Testis (tissue), 2 donors: ENCODE measurements at regions not wholly inside any gene's neighbourhood (a gene's known extent, or its start where the extent isn't known, plus 50 kb on each side); places are given as distances from the start of the nearest gene placed in this dataset.
A peak's percentile ranks its signal among the peaks of the same experiment; 100 is the strongest.
"Not testable (repeated sequence)": the region's sequence is repeated elsewhere in the genome, so short reads cannot be mapped to it uniquely, and the experiment has no call there.

Source experiments
- DNase-seq: peaks from one replicate; pipeline ENCODE4 v3.0.0-alpha.2; 2019
- H3K27ac ChIP-seq, 2 donors: fragments of 200-600 bp; sonication (generic); one replicate each; pipeline ENCODE4 v1.5.1; 2019
- H3K27me3 ChIP-seq: fragments of 200-600 bp; sonication (generic); one replicate; pipeline ENCODE4 v1.5.1; 2019
- H3K36me3 ChIP-seq: fragments of 200-600 bp; sonication (generic); one replicate; pipeline ENCODE4 v1.5.1; 2017; ENCODE audit warnings: low read depth; ENCODE audit errors: missing control alignments
- H3K4me1 ChIP-seq: fragments of 200-600 bp; sonication (generic); one replicate; pipeline ENCODE4 v1.5.1; 2019
- H3K4me3 ChIP-seq, 2 donors: fragments of 200-600 bp; sonication (generic); one replicate each; pipeline ENCODE4 v1.5.1; 2017 to 2019
- H3K9me3 ChIP-seq: fragments of 200-600 bp; sonication (generic); one replicate; pipeline ENCODE4 v1.5.1; 2017
- POLR2A ChIP-seq: fragments of 450-650 bp; IDR thresholded peaks from one replicate; pipeline ENCODE4 v1.6.1; 2017; ENCODE audit warnings: antibody characterized with exemption, mild to moderate bottlenecking, moderate library complexity
- WGBS, 2 donors: methylation state at CpG; one replicate each; pipeline ENCODE4 v1.1.5; 2018; 5-methylcytosine and 5-hydroxymethylcytosine counted together
- intact Hi-C: fragments of 100-400 bp; cut with DNase I; formaldehyde crosslinking; loops from one replicate; pipeline ENCODE4 v1.15.1; 2023; ENCODE audit warnings: low total_unique reads
- TF ChIP-seq, protein P1 (sequence below), 3 experiments: fragments of 450-650 bp in 2 of 3; fragments of 200-600 bp in 1 of 3; sonication (generic) in 1 of 3; IDR thresholded peaks; one replicate each; pipeline ENCODE4 v1.5.1; 2016 to 2019; ENCODE audit warnings: antibody characterized with exemption in 3 of 3, mild to moderate bottlenecking in 2 of 3, moderate library complexity in 1 of 3

DNA sequence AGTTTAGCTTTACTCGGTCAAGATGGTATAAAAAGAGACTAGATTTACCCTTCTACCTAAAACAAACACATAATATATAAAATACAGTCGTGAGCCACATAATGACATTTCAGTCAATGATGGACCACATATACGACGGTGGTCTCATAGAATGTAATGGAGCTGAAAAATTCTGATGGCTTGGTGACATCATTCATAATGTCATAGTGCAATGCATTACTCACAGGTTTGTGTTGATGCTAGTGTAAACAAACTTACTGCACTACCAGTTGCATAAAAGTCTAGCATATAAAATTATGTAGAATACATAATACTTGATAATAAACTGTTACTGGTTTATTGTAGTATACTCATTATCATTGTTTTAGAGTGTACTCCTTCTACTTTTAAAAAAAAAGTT is 115.9 kb upstream of the GDNF start:
- intact Hi-C loops = no loop called here
- H3K27me3 ChIP-seq = no peaks in the 10 kb centered on the region
- H3K27ac ChIP-seq = no peak overlapping the region
- no peak for DNase-seq
- H3K36me3 ChIP-seq = no peaks in the 10 kb centered on the region
- no peaks in the 10 kb centered on the region for H3K4me1 ChIP-seq
- H3K4me3 ChIP-seq = no peak overlapping the region
- 93 to 96% methylated on average over 4 of the region's 4 CpGs for WGBS, 2 donors
- TF ChIP-seq, protein P1, sequence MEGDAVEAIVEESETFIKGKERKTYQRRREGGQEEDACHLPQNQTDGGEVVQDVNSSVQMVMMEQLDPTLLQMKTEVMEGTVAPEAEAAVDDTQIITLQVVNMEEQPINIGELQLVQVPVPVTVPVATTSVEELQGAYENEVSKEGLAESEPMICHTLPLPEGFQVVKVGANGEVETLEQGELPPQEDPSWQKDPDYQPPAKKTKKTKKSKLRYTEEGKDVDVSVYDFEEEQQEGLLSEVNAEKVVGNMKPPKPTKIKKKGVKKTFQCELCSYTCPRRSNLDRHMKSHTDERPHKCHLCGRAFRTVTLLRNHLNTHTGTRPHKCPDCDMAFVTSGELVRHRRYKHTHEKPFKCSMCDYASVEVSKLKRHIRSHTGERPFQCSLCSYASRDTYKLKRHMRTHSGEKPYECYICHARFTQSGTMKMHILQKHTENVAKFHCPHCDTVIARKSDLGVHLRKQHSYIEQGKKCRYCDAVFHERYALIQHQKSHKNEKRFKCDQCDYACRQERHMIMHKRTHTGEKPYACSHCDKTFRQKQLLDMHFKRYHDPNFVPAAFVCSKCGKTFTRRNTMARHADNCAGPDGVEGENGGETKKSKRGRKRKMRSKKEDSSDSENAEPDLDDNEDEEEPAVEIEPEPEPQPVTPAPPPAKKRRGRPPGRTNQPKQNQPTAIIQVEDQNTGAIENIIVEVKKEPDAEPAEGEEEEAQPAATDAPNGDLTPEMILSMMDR (IDR thresholded peaks at IDR 0.05) = no peak
- TF ChIP-seq POLR2A = no peak
- H3K9me3 ChIP-seq = no peaks in the 10 kb centered on the region

DNA sequence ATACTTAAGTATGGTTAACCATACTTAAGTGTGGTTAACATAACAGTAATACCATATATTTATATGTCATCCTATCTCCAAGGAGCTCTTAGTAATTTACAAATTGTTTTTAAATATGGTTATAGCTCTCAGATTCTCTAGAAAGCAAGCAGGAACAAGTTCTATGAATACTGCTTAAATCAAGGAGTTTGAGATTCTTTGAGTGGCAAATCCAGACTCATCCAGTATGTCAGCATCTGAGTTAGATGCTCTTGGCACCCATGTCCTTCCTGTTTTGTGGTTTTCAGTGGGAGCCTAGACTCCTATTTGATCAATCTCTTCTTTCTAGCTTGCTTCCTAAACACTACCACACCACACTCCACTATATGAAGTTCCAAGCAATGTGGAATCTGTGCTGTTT is 114.7 kb upstream of the GDNF start:
- no peaks in the 10 kb centered on the region for H3K9me3 ChIP-seq
- no peak overlapping the region for H3K4me3 ChIP-seq
- H3K27me3 ChIP-seq = no peaks in the 10 kb centered on the region
- intact Hi-C loops = no loop called here
- TF ChIP-seq, protein P1 (IDR thresholded peaks at IDR 0.05) = no peak
- TF ChIP-seq POLR2A = no peak
- H3K36me3 ChIP-seq = no peaks in the 10 kb centered on the region
- H3K27ac ChIP-seq = no peak overlapping the region
- no peaks in the 10 kb centered on the region for H3K4me1 ChIP-seq
- DNase-seq = no peak

DNA sequence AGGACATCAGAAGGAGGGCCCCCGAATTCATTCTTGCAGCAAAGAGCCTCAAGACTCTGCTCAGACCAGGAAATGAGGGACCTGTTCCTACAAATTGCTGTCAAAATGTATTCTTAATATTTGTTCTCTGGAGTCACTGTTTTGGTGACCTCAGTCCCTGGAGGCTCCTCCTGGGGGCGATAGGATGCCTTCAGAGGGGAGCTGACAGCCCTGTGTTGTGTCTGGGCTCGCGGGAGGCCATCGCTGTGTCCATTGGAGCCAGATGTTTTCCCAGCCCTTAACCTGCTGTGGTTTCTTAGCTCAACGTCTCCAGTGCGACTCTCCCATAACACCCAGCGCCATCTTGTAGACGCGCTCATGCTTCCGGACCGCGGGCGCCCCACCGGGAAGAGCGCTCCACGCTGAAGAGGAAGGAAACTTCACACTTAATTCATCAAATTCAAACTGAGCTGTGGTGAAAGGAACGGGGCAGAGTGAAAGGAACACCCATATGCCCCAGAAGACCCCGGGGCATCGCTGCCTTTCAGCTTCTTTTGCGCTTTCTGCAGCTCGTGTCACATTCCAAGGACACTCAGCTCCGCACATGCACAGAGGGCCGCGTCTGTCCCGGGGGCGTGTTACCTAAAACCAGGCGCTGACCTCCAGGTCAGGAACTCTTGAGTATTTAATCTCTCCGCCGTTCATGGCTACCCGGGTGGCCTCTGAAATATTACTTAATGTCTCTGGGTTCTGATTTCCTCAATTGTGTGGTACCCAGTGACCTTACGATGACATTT is 112.3 kb upstream of the GDNF start:
- 49 to 59% methylated on average over 32 of the region's 32 CpGs for WGBS, 2 donors
- Histone ChIP-seq H3K36me3 (no peaks in the 10 kb centered on the region), H3K9me3 (no peaks in the 10 kb centered on the region), H3K4me1 (no peaks in the 10 kb centered on the region), H3K27ac (no peak overlapping the region), H3K4me3 (peak overlapping the region; percentile 11 to 39), H3K27me3 (no peaks in the 10 kb centered on the region)
- intact Hi-C loops = no loop called here
- peak; percentile 36 for DNase-seq
- TF ChIP-seq POLR2A = no peak
- TF ChIP-seq, protein P1 (IDR thresholded peaks at IDR 0.05) = no peak

DNA sequence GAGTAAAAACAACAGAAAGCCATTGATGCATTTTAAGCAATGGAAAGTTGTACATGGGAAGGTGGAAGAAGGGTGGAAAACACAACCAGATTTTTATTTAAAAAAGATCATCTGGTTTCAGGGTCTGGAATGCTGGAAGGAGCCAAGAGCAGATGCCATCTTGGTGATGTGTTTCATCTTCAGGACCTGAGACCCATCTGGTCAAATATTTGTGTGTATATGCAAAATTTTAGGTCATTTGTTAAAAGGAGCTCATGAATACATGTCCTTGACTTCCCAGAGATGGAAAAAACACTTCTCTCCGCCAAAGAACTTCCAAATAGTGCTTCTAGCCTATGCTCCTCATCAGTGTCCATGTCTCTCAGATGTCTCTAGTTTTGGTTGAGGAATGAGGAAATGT is 110.6 kb upstream of the GDNF start:
- no peaks in the 10 kb centered on the region for H3K27me3 ChIP-seq
- H3K4me1 ChIP-seq = no peaks in the 10 kb centered on the region
- 44 to 82% methylated on average over 1 of the region's 1 CpG for WGBS, 2 donors
- H3K36me3 ChIP-seq = no peaks in the 10 kb centered on the region
- no peak overlapping the region for H3K27ac ChIP-seq
- H3K4me3 ChIP-seq = no peak overlapping the region
- H3K9me3 ChIP-seq = no peaks in the 10 kb centered on the region
- no peak for TF ChIP-seq POLR2A
- TF ChIP-seq, protein P1 (IDR thresholded peaks at IDR 0.05) = no peak
- no peak for DNase-seq
- intact Hi-C loops = no loop called here

DNA sequence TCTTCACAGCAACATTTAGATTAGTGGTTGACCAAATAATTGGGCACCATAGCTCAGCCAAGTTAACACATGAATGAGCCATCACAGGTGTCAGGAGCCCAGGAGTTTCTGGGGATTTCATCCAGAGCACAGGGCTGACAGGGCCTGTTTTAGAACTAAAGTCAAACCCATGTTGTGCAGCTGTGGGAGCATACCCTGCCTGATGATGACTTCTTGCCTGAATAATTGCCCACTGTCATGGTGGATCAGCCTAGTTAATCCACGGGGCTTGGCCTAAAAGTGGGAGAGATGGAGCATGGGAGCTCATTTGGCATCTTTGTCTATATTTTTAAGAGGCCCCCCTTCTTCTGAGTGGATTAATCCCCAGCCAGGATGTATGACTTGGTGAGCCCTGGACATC is 105.6 kb upstream of the GDNF start:
- H3K4me3 ChIP-seq = no peak overlapping the region

DNA sequence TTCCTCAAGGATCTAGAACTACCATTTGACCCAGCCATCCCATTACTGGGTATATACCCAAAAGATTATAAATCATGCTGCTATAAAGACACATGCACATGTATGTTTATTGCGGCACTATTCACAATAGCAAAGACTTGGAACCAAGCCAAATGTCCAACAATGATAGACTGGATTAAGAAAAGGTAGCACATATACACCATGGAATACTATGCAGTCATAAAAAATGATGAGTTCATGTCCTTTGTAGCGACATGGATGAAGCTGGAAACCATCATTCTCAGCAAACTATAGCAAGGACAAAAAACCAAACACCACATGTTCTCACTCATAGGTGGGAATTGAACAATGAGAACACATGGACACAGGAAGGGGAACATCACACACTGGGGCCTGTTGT is 103.3 kb upstream of the GDNF start:
- H3K27me3 ChIP-seq, H3K36me3 ChIP-seq, intact Hi-C loops, H3K9me3 ChIP-seq, DNase-seq, H3K4me3 ChIP-seq, H3K27ac ChIP-seq, H3K4me1 ChIP-seq: not testable (repeated sequence)
- 93 to 97% methylated on average over 2 of the region's 2 CpGs for WGBS, 2 donors

More for the DNA sequence above, 105.6 kb upstream of the GDNF start:
- H3K27me3 ChIP-seq = no peaks in the 10 kb centered on the region
- no peak for TF ChIP-seq POLR2A
- TF ChIP-seq, protein P1 (IDR thresholded peaks at IDR 0.05) = no peak
- no peaks in the 10 kb centered on the region for H3K9me3 ChIP-seq
- DNase-seq = no peak
- intact Hi-C loops = no loop called here
- no peaks in the 10 kb centered on the region for H3K4me1 ChIP-seq
- H3K27ac ChIP-seq = no peak overlapping the region
- no peaks in the 10 kb centered on the region for H3K36me3 ChIP-seq
- 85 to 88% methylated on average over 1 of the region's 1 CpG for WGBS, 2 donors
